ENCODE measurements at regions not wholly inside any gene's neighbourhood (a gene's known extent, or its start where the extent isn't known, plus 50 kb on each side); places are given as distances from the start of the nearest gene placed in this dataset.

- DNase-seq, result no peak
Observed at GRCh38 chr2:11955884-11956291, 209.5 kb downstream of the LPIN1 start.

- no peak for DNase-seq
Observed at GRCh38 chr2:11962707-11963328, 216.4 kb downstream of the LPIN1 start.

- no peak for DNase-seq
Observed at GRCh38 chr2:11963966-11964365, 217.5 kb downstream of the LPIN1 start.

- no peak for DNase-seq
Observed at GRCh38 chr2:11967946-11968465, 221.6 kb downstream of the LPIN1 start.

GRCh38 chr2:11968521-11968920 is 222.1 kb downstream of the LPIN1 start:
- no peak for DNase-seq

- no peak for DNase-seq
Observed at GRCh38 chr2:11969774-11970173, 223.3 kb downstream of the LPIN1 start.

- DNase-seq, result no peak
Observed at GRCh38 chr2:11974573-11974972, 228.1 kb downstream of the LPIN1 start.

- DNase-seq, result no peak
Observed at GRCh38 chr2:11975373-11975772, 228.9 kb downstream of the LPIN1 start.

GRCh38 chr2:11976073-11976472 is 229.6 kb downstream of the LPIN1 start:
- DNase-seq, result no peak

GRCh38 chr2:11977766-11978524 is 231.5 kb downstream of the LPIN1 start:
- no peak for DNase-seq

- no peak for DNase-seq
Observed at GRCh38 chr2:11980809-11981208, 234.4 kb downstream of the LPIN1 start.

- no peak for DNase-seq
Observed at GRCh38 chr2:11983401-11983800, 237.0 kb downstream of the LPIN1 start.

GRCh38 chr2:11983870-11984269 is 237.4 kb downstream of the LPIN1 start:
- DNase-seq, result no peak

- no peak for DNase-seq
Observed at GRCh38 chr2:11984316-11985158, 238.1 kb downstream of the LPIN1 start.

- no peak for DNase-seq
Observed at GRCh38 chr2:11985817-11986566, 239.6 kb downstream of the LPIN1 start.

- no peak for DNase-seq
Observed at GRCh38 chr2:11987151-11987550, 240.7 kb downstream of the LPIN1 start.

GRCh38 chr2:11988691-11989353 is 242.4 kb downstream of the LPIN1 start:
- no peak for DNase-seq

GRCh38 chr2:11989354-11989703 is 242.9 kb downstream of the LPIN1 start:
- DNase-seq, result no peak

- no peak for DNase-seq
Observed at GRCh38 chr2:11990576-11990975, 244.1 kb downstream of the LPIN1 start.

GRCh38 chr2:11993749-11994148 is 247.3 kb downstream of the LPIN1 start:
- no peak for DNase-seq

- no peak for DNase-seq
Observed at GRCh38 chr2:11995456-11995855, 249.0 kb downstream of the LPIN1 start.

GRCh38 chr2:11996618-11997017 is 250.2 kb downstream of the LPIN1 start:
- DNase-seq, result no peak
